K562 (cell line): ENCODE measurements at regions not wholly inside any gene's neighbourhood (a gene's known extent, or its start where the extent isn't known, plus 50 kb on each side); places are given as distances from the start of the nearest gene placed in this dataset.

Experiments
- ATAC-seq: fragments of 200-7000 bp; cut with Tn5 transposase; 3 replicates; pipeline ENCODE4 v1.9.1; 2020; ENCODE audit warnings: moderate library complexity
- BruUV-seq: library from RNA; stranded (reverse); fragments of 400-500 nt; replicated peaks from 2 replicates; lab custom pipeline; 2021; lab: Mats Ljungman, UMichigan
- CTCF ChIA-PET: fragments of 300-600 bp; formaldehyde crosslinking; extraction: SDS; loops from one replicate; lab custom pipeline; 2021; ENCODE audit warnings: low intra/inter-chr PET ratio; lab: Yijun Ruan, JAX
- POLR2A ChIA-PET: fragments of 300-600, 350-650 bp; sonication (Branson Sonifier 250); formaldehyde crosslinking; extraction: SDS; loops from one replicate; lab custom pipeline; 2021; ENCODE audit warnings: antibody characterized with exemption, inconsistent platforms; lab: Yijun Ruan, JAX
- DNase-seq, 4 experiments: peaks; one replicate each; pipeline versions ENCODE4 v3.0.0 to v3.0.0-alpha.2; 2011 to 2018; ENCODE audit warnings: low spot score in 3 of 4, mixed read lengths in 3 of 4; ENCODE audit errors: extremely low read depth in 1 of 4
- FAIRE-seq: peaks from 2 replicates; lab custom pipeline; 2011; peaks lifted over from hg19 to GRCh38; lab: Jason Lieb, UNC
- H2AFZ ChIP-seq: 2 replicates; pipeline ENCODE4 v1.6.0; 2011; ENCODE audit warnings: low read depth, low read length, control low read depth, inconsistent platforms
- H3K27ac ChIP-seq: fragments of 200-600 bp; 3 replicates; pipeline ENCODE4 v1.8.0; 2011; ENCODE audit warnings: low read depth, mild to moderate bottlenecking, control low read depth, inconsistent platforms, low read length, moderate library complexity, mixed read lengths; ENCODE audit errors: extremely low read depth
- H3K27me3 ChIP-seq, 2 experiments: fragments of 300-600 bp in 1 of 2; 2 replicates in 1 of 2; 3 replicates in 1 of 2; pipeline versions ENCODE4 v1.6.0 to v1.8.0; 2011; ENCODE audit warnings: inconsistent platforms in 2 of 2, low read length in 2 of 2, mild to moderate bottlenecking in 1 of 2, mixed read lengths in 1 of 2, moderate library complexity in 1 of 2; ENCODE audit not compliant: control insufficient read depth in 2 of 2, insufficient read depth in 2 of 2
- H3K36me3 ChIP-seq: fragments of 300-600 bp; 3 replicates; pipeline ENCODE4 v1.8.0; 2011; ENCODE audit warnings: mild to moderate bottlenecking, low read length, inconsistent platforms; ENCODE audit not compliant: control insufficient read depth, insufficient read depth
- H3K4me1 ChIP-seq, 2 experiments: fragments of 200-600 bp in 1 of 2; replicated peaks in 1 of 2; 2 replicates in 1 of 2; 3 replicates in 1 of 2; pipeline versions ENCODE4 v1.5.1 to v1.8.0; 2011; ENCODE audit warnings: inconsistent platforms in 2 of 2, low read length in 2 of 2, mild to moderate bottlenecking in 1 of 2, mixed read lengths in 1 of 2, moderate library complexity in 1 of 2; ENCODE audit not compliant: control insufficient read depth in 2 of 2, insufficient read depth in 2 of 2
- H3K4me2 ChIP-seq: 2 replicates; pipeline ENCODE4 v1.6.1; 2011; ENCODE audit warnings: low read length, control low read depth, inconsistent platforms, mixed read lengths; ENCODE audit not compliant: insufficient read depth
- H3K4me3 ChIP-seq: fragments of 200-600 bp; sonication (generic), shearing (Covaris generic); 2 replicates; pipeline ENCODE4 v1.5.1; 2016; ENCODE audit warnings: control low read depth, inconsistent platforms
- H3K79me2 ChIP-seq: fragments of 200-600 bp; 3 replicates; pipeline ENCODE4 v1.8.0; 2011; ENCODE audit warnings: low read length, inconsistent platforms; ENCODE audit not compliant: control insufficient read depth, insufficient read depth
- H3K9ac ChIP-seq, 2 experiments: 2 replicates each; pipeline versions ENCODE4 v1.6.0 to v1.6.1; 2011; ENCODE audit warnings: low read depth in 2 of 2, low read length in 2 of 2, control low read depth in 1 of 2, inconsistent platforms in 1 of 2, mild to moderate bottlenecking in 1 of 2, mixed read lengths in 1 of 2; ENCODE audit not compliant: insufficient read depth in 1 of 2
- H3K9me1 ChIP-seq: one replicate; pipeline ENCODE4 v1.6.0; 2011; ENCODE audit warnings: inconsistent platforms, mild to moderate bottlenecking, low read length, moderate library complexity; ENCODE audit not compliant: control insufficient read depth, insufficient read depth
- H3K9me3 ChIP-seq: replicated peaks from 2 replicates; pipeline ENCODE4 v1.5.1; 2011; ENCODE audit warnings: low read depth, low read length, inconsistent platforms; ENCODE audit not compliant: control insufficient read depth, insufficient read depth
- H4K20me1 ChIP-seq: replicated peaks from 2 replicates; pipeline ENCODE4 v1.6.1; 2011; ENCODE audit warnings: low read length, inconsistent platforms, mixed read lengths; ENCODE audit not compliant: control insufficient read depth, insufficient read depth
- CHD4 ChIP-seq: fragments of 200-600 bp; sonication (generic); IDR thresholded peaks from 3 replicates; pipeline ENCODE4 v1.6.1; 2012; ENCODE audit warnings: low read depth, mild to moderate bottlenecking, mixed read lengths, low read length, inconsistent platforms; ENCODE audit not compliant: insufficient read depth, insufficient replicate concordance, poor library complexity, severe bottlenecking
- FUS ChIP-seq: fragments of 200-400 bp; formaldehyde crosslinking; optimal IDR thresholded peaks from 2 replicates; pipeline ENCODE3; 2017; ENCODE audit warnings: low read depth, low read length
- GABPA ChIP-seq: fragments of 200-800 bp; sonication (Bioruptor generic); conservative IDR thresholded peaks from 2 replicates; pipeline ENCODE4 v1.6.1; 2016; ENCODE audit warnings: low read depth, missing genetic modification characterization, missing compliant biosample characterization
- HIVEP1 ChIP-seq: fragments of 250-450 bp; sonication (Bioruptor Pico); IDR thresholded peaks from 2 replicates; pipeline ENCODE4 v1.4.0; 2020; ENCODE audit warnings: mild to moderate bottlenecking
- HSF4 ChIP-seq: fragments of 250-450 bp; sonication (Bioruptor Pico); IDR thresholded peaks from 2 replicates; pipeline ENCODE4 v2.1.2; 2022; ENCODE audit warnings: mild to moderate bottlenecking, moderate library complexity, borderline replicate concordance
- MEF2A ChIP-seq: IDR thresholded peaks from 2 replicates; pipeline ENCODE4 v1.6.1; 2011; ENCODE audit warnings: low read depth, mild to moderate bottlenecking, low read length, moderate library complexity; ENCODE audit not compliant: control insufficient read depth
- NR4A1 ChIP-seq, 2 experiments: fragments of 250-450 bp in 1 of 2; fragments of 450-650 bp in 1 of 2; sonication (Bioruptor Pico) in 1 of 2; IDR thresholded peaks; 2 replicates each; pipeline versions ENCODE4 v1.4.0 to v1.6.1; 2016 to 2020; ENCODE audit warnings: mild to moderate bottlenecking in 2 of 2, missing compliant biosample characterization in 1 of 2, missing genetic modification characterization in 1 of 2, moderate library complexity in 1 of 2
- PHF20 ChIP-seq: fragments of 450-650 bp; IDR thresholded peaks from 2 replicates; pipeline ENCODE4 v1.6.1; 2018; ENCODE audit not compliant: partially characterized antibody
- PRPF4 ChIP-seq: fragments of 200-400 bp; formaldehyde crosslinking; IDR thresholded peaks from one replicate; pipeline ENCODE4 v1.6.1; 2017; ENCODE audit warnings: low read length, low read depth, mild to moderate bottlenecking; ENCODE audit not compliant: insufficient read depth, poor library complexity, severe bottlenecking
- TAL1 ChIP-seq: fragments of 450-650 bp; IDR thresholded peaks from 2 replicates; pipeline ENCODE4 v1.6.1; 2016; ENCODE audit warnings: mild to moderate bottlenecking
- U2AF2 ChIP-seq: fragments of 200-400 bp; formaldehyde crosslinking; optimal IDR thresholded peaks from 2 replicates; pipeline ENCODE3; 2017; ENCODE audit warnings: low read depth, mild to moderate bottlenecking, low read length
- YBX1 ChIP-seq: fragments of 450-650 bp; IDR thresholded peaks from 2 replicates; pipeline ENCODE4 v1.7.1; 2016; ENCODE audit warnings: mild to moderate bottlenecking
- ZNF12 ChIP-seq: sonication (generic); formaldehyde crosslinking; IDR thresholded peaks from 2 replicates; pipeline ENCODE4 v1.4.0; 2020; ENCODE audit warnings: mild to moderate bottlenecking, missing genetic modification reagents
- ZNF668 ChIP-seq: fragments of 250-450 bp; sonication (Bioruptor Pico); IDR thresholded peaks from 2 replicates; pipeline ENCODE4 v1.8.0; 2022; ENCODE audit warnings: mild to moderate bottlenecking, inconsistent platforms
- in situ Hi-C: fragments of 300-500 bp; cut with MboI; formaldehyde crosslinking; loops from 4 replicates; pipeline ENCODE4 v1.15.0; 2018; ENCODE audit warnings: inconsistent platforms, mixed read lengths
- intact Hi-C: fragments of 100-400 bp; cut with micrococcal nuclease; formaldehyde crosslinking; loops from 2 replicates; pipeline ENCODE4 v1.14.2; 2022
- TF ChIP-seq, protein P1 (sequence below): sonication (generic); formaldehyde crosslinking; IDR thresholded peaks from 2 replicates; pipeline ENCODE4 v1.8.0; 2022; ENCODE audit warnings: mild to moderate bottlenecking, low read depth, missing genetic modification reagents
- TF ChIP-seq, protein P2 (sequence below): fragments of 450-650 bp; IDR thresholded peaks from 2 replicates; pipeline ENCODE4 v1.6.1; 2016; ENCODE audit warnings: missing biosample characterization, missing genetic modification characterization
- TF ChIP-seq, protein P3 (sequence below): fragments of 450-650 bp; formaldehyde crosslinking; IDR thresholded peaks from 2 replicates; pipeline ENCODE4 v1.4.0; 2020; ENCODE audit warnings: mild to moderate bottlenecking, moderate library complexity
- TF ChIP-seq, protein P4 (sequence below): fragments of 450-650 bp; formaldehyde crosslinking; IDR thresholded peaks from 2 replicates; pipeline ENCODE4 v1.4.0; 2022; ENCODE audit warnings: mild to moderate bottlenecking, moderate library complexity

DNA sequence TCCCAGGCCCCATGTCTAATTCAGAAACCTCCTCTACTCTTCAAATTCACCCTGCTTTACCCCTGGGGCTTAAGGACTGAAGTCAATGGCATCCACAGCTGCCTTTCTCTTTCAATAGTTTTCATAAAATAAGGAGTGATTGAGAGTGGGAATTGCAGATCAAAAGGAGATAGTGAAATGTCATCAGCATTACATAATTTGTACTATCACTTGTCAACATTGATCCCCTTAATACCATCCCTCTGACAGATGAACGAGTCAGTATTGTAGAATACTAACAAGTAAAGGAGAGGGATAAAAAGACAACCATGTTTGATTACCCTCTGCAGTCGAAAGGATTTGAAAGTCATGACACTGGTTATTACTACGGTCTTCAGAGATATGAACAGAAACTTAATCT lies 212.4 kb downstream of the TMEM114 start (continued):
- TF ChIP-seq, protein P1, sequence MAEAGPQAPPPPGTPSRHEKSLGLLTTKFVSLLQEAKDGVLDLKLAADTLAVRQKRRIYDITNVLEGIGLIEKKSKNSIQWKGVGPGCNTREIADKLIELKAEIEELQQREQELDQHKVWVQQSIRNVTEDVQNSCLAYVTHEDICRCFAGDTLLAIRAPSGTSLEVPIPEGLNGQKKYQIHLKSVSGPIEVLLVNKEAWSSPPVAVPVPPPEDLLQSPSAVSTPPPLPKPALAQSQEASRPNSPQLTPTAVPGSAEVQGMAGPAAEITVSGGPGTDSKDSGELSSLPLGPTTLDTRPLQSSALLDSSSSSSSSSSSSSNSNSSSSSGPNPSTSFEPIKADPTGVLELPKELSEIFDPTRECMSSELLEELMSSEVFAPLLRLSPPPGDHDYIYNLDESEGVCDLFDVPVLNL (CRISPR knock-in tag), result no peak
- no peak for TF ChIP-seq HIVEP1
- TF ChIP-seq ZNF668 (CRISPR knock-in tag), result no peak
- TF ChIP-seq, all 486 proteins: peak for 0

DNA sequence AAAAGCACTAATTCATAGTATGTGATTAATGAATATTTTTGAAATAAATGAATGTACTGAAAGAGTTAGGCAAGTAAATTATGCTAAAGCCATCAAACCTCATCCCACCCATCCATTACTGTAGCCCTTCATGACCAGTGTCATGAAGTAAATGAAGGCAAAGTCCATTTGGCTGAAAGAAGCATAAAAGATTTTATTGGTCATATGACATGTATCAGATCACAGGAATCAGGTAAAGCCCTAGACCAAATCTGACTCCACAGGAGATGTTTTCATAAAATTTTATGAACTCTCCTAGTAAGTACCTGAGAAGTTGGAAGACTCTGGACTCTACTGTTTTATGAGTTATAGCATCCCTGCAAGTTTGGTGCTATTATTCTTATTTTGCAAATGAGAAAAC lies 213.5 kb downstream of the TMEM114 start:
- Histone ChIP-seq H2AFZ (no peak overlapping the region), H3K9ac (no peak overlapping the region), H3K27ac (no peak overlapping the region), H3K36me3 (no peaks in the 10 kb centered on the region), H4K20me1 (no peaks in the 10 kb centered on the region), H3K27me3 (peaks cover 0 to 2% of the 10 kb centered on the region in 2 experiments; a peak in 1 of 5 replicates), H3K4me3 (no peak overlapping the region), H3K79me2 (no peaks in the 10 kb centered on the region), H3K9me1 (no peaks in the 10 kb centered on the region), H3K4me1 (no peaks in the 10 kb centered on the region), H3K9me3 (no peaks in the 10 kb centered on the region; the same call in 1 of the 2 replicates), H3K4me2 (no peak overlapping the region)
- intact Hi-C loops, result no loop called here
- FAIRE-seq, result no peak
- POLR2A ChIA-PET, result no interaction called here
- BruUV-seq, result no TSS peak
- no peak for DNase-seq
- CTCF ChIA-PET, result no interaction called here
- in situ Hi-C loops, result no loop called here
- ATAC-seq, result no peak
- TF ChIP-seq, protein P2, sequence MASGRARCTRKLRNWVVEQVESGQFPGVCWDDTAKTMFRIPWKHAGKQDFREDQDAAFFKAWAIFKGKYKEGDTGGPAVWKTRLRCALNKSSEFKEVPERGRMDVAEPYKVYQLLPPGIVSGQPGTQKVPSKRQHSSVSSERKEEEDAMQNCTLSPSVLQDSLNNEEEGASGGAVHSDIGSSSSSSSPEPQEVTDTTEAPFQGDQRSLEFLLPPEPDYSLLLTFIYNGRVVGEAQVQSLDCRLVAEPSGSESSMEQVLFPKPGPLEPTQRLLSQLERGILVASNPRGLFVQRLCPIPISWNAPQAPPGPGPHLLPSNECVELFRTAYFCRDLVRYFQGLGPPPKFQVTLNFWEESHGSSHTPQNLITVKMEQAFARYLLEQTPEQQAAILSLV, result no peak
- no peak for TF ChIP-seq PHF20
- TF ChIP-seq U2AF2, result no peak
- TF ChIP-seq CHD4, result no peak
- no peak for TF ChIP-seq PRPF4
- no peak for TF ChIP-seq HSF4 (CRISPR knock-in tag)
- no peak for TF ChIP-seq ZNF12 (CRISPR knock-in tag)
- no peak for TF ChIP-seq NR4A1 (CRISPR knock-in tag; IDR thresholded peaks at IDR 0.05)
- TF ChIP-seq NR4A1 (tag; IDR thresholded peaks at IDR 0.05), result no peak
- TF ChIP-seq TAL1, result no peak
- TF ChIP-seq, protein P3, sequence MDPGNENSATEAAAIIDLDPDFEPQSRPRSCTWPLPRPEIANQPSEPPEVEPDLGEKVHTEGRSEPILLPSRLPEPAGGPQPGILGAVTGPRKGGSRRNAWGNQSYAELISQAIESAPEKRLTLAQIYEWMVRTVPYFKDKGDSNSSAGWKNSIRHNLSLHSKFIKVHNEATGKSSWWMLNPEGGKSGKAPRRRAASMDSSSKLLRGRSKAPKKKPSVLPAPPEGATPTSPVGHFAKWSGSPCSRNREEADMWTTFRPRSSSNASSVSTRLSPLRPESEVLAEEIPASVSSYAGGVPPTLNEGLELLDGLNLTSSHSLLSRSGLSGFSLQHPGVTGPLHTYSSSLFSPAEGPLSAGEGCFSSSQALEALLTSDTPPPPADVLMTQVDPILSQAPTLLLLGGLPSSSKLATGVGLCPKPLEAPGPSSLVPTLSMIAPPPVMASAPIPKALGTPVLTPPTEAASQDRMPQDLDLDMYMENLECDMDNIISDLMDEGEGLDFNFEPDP (CRISPR knock-in tag), result no peak
- TF ChIP-seq MEF2A, result no peak
- no peak for TF ChIP-seq YBX1
- TF ChIP-seq FUS, result no peak
- TF ChIP-seq GABPA (tag), result no peak
- TF ChIP-seq, protein P4, sequence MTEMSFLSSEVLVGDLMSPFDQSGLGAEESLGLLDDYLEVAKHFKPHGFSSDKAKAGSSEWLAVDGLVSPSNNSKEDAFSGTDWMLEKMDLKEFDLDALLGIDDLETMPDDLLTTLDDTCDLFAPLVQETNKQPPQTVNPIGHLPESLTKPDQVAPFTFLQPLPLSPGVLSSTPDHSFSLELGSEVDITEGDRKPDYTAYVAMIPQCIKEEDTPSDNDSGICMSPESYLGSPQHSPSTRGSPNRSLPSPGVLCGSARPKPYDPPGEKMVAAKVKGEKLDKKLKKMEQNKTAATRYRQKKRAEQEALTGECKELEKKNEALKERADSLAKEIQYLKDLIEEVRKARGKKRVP, result no peak
